Bone marrow (tissue), 2 donors: ENCODE measurements at regions not wholly inside any gene's neighbourhood (a gene's known extent, or its start where the extent isn't known, plus 50 kb on each side); places are given as distances from the start of the nearest gene placed in this dataset.
"Not testable (repeated sequence)": the region's sequence is repeated elsewhere in the genome, so short reads cannot be mapped to it uniquely, and the experiment has no call there.

Experiments
- DNase-seq, 2 donors: peaks; one replicate each; lab custom pipeline; 2025; lab: John Stamatoyannopoulos, UW

DNA sequence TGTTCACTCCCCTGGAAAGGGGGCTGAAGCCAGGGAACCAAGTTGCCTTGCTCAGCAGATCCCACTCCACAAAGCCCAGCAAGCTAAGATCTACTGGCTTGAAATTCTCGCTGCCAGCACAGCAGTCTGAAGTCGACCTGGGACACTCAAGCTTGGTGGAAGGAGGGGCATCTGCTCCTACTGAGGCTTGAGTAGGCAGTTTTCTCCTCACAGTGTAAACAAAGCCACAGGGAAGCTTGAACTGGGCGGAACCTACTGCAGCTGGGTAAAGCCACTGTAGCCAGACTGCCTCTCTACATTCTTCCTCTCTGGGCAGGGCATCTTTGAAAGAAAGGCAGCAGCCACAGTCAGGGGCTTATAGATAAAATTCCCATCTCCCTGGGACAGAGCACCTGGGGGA lies 495.0 kb downstream of the USP25 start:
- not testable (repeated sequence) for DNase-seq

DNA sequence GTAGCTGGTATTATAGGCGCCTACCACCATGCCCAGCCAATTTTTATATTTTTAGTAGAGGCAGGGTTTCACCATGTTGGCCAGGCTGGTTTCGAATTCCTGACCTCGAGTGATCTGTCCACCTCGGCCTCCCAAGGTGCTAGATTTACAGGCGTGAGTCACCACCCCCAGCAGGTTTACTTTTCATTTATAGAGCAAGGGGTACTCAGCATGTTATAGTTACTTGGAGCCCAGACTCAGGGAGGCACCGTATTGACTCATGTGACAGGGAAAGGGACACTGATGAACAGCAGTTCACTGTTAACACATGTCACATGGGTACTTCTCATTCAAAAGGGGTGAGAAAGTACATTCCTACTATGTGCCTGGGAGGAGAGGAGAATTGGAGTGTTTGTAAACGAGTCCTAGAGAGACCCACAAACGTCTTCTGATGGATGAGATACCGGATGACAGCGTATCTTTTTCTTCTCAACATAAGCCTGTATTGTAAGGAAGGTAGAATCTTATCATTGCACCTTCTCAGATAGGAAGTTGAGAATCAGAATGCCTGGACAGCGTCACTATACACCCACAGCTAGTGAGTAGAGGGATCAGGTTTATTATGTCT lies 510.0 kb downstream of the USP25 start:
- no peak for DNase-seq

DNA sequence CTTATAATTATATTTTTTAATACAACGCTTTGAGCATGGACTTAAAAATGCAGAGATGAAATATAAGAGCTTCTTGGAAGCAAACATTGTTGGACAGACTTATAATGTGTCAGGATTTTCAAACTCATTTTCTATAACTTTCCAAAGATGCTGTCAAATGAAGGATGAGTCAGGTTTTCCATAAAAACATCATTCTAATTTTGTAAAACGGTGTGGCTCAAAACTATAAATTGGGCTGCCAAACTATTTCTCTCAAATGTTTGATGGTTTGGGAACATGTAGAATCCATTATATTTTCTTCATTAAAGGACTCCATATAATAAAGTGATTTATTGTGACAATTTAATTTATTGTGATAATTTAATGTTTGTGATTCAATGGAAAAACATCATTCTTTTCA lies 511.2 kb downstream of the USP25 start:
- no peak for DNase-seq

DNA sequence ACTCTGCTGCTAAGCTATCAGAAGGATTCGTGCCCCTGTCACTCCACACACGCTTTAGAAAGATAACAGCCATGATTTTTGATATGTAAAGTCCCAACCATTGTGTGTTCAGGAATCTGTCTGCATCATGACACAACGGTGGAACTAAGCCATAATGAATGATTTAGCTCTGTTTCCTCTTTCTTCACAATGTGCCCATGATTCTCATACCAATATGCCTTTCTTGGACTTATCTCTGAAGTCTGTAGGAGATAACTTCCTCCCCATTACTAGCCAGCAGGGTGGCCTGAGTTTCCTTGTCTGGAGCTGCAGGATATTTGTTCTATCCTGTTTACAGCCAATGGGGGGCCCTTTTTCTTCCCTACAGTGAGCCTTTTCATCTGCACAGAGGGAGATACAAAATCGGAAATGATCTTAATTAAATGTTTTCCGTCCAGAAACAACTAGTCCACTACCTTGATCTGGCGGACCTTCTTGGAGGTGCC lies 511.7 kb downstream of the USP25 start:
- DNase-seq, result no peak

DNA sequence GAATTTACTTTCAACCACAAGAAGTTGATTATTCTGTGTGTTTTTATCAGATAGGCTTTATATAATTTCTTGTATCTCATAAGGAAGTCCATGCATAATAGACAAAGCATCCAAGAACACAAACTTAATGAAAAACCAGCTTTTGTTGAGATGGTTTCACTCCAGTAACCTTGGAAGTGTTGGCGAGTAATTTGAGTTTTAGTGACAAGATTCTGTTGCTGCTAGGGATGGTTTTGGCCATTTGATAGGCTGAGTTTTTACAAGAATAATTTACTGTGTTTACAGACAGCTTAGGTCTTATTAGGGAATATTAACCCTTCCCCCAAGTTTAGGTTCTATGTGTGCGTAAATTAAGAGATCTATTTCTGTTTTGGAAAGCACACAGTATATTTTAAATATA lies 513.6 kb downstream of the USP25 start:
- DNase-seq, result no peak

DNA sequence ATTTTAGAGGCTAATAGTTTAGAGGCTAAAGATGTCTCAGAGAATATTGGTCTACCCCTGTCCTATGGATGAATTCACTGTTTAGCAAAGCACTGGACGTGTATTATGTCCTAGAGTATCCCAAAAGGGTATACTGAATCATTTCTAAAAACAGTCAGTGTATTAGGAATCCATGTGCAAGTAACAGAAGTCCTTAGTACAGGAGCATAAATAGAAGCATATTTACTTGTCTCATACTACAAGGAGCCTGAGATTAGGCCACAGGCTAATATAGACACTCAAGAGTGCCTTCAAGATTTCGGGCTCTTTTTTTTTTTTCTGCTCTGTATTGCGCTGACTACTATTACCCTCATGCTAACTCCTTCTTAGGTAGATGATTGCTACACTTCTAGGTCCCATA lies 518.9 kb downstream of the USP25 start:
- DNase-seq, result no peak

DNA sequence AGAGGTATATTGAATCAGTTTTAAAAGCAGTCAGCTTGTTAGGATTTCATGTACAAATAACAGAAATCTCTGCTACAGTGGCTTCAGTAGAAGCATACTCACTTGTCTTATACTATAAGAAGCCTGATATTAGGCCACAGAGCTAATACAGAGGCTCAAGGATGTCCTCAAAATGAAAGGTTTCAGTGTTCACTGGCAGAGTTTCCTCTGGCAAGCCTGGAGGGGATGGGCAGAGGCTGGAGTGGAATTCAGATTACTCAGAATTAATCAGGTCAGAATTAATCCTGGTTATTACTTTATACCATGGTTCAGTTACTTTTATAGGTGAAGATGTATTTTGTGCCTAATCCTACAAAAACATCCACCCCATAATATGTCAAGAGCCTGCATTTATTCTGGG lies 520.5 kb downstream of the USP25 start:
- no peak for DNase-seq

DNA sequence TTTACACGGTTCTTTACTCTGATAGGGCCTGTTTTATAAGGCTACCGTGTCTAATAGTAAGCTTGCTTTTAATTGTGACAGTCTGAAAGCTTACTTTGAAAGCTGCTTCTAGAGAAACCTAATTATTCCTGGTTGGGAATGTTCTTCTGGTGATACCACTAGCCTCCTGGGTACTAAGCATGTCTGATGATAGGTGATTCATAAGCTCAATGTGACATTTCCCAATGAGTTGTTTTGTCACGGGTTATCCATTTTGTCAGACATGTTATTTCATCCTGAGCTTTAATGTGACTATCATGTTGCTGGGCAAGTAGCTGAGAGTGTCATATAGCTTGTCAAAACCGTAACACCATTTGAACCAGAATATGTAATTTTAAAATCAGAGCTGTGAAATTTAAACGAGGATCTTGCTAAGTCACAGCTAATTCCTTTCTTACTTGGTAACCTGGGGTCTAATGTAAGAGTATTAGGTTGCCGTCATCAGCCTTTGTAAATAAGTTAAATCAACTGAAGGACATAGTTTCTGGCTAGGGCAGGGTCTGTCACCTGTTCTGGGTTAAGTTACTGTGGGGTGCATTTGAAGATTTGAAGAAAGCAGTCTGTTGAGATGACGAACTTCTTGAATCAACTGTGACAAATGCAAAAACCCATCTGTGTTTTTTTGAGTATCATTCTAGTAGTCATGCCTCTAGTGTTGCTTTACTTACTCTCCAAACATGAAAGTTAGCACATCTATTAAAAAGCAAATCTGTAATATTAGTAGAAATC lies 529.2 kb downstream of the USP25 start:
- no peak for DNase-seq

DNA sequence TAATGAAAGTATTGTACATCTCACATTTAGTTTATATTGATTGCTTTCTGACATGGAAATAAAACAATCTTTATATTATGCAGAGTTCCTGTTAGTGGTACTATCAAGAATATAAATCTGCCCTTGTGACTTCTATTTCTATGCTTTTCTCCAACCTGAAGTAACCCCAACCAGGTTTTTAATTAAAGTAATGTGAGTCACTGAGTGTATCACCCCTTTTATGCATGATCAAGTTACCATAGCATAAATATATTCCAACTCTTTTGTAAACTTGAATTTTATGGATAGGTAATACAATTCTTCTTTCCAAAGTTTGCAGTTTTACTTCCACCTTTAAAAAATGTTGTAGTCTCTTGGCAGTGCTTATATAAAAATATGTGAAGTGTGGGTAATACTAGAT lies 532.3 kb downstream of the USP25 start:
- no peak for DNase-seq

DNA sequence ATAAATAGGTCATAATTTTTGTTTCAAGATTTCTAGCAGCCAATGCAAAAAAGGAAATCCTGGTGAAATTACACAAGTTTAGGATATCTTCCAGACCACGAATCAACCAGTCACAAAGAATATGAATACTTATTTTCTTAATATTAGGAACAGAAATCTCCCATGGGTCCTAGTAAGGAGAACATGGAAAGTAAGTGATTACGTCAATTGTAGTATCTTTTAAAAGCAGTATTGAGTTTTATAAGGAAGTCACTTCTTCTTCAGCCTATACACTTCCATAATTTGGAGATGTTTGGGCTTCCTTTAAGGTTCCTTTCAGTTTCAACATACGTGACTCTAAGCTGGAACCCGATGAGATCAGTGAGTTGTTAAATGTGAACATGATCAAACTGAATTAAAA lies 534.5 kb downstream of the USP25 start:
- no peak for DNase-seq

DNA sequence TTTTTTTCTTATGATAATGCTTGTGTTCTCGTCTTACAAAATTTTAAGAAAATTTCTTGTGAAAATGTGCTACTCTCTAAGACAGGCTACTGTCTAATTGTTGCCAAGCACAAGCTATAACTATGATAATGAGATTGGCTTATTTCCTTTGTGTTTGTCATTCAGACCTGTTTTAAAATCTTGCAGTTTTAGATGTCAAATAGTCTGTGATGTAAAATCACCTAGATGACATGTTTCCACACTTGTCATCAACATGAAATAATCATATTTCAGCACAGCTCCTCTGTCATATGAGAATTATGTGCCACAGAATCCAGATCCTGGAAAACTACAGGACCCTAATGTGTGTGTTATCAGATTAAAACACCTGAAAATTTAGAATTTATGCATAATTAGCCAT lies 539.7 kb downstream of the USP25 start:
- no peak for DNase-seq

DNA sequence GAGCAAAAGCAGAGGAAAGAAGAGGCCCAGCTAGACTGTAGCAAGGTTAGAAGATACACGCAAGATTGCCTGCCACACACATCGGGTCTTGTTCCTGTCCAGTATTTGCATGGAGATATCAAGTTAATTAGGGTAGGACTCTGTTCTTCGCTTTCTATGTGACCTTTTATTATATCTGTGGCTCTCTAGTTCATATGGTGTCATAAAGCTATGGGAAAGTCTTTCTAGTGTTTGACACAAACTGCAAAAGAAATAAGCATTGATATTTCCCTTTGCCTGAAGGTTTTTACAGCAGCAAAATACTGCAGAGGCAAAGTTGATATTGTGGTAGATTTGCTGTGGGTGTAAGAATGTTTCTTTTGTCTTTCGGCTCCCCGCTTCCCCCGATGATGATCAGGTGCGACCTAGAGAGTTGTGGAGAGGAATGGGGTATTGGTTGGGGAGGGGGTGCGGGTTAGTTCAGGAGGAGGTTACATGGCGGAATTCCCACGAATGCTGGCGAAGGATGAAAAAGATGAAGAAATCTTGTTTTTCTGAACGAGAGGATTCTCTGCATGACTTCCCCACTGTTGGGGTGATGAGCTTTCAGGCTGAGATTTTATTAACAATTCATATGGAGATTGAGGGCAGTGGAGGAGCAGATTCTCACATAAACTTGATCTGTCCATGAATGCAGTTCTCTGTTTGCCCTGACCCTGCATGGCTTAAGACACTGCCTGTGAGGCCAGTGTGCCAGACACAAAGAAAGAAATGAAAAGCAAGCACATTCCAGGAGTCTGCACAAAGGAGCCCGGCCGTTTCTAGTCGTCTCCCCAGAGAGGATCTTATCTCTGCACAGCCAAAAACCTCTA lies 550.2 kb downstream of the USP25 start:
- DNase-seq, result no peak

DNA sequence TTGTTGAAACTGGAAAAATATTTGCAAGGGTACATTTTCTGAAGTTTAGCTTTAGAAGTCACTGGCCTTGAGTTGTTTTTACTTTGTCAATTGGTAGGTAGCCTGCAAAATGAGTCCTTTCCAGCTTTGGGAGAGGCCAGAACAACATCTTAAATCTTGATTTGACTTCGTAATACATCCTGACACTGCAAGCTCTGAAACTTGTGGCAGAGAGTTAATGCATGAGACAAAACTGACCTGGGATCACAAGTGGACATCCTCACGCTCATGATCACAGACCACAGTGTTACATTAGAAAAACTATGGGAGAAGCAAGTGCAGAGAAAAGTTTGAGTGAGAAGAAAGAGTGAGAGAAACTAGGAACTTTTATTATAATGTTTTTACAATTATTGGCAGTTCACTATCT lies 550.9 kb downstream of the USP25 start:
- DNase-seq, result no peak

DNA sequence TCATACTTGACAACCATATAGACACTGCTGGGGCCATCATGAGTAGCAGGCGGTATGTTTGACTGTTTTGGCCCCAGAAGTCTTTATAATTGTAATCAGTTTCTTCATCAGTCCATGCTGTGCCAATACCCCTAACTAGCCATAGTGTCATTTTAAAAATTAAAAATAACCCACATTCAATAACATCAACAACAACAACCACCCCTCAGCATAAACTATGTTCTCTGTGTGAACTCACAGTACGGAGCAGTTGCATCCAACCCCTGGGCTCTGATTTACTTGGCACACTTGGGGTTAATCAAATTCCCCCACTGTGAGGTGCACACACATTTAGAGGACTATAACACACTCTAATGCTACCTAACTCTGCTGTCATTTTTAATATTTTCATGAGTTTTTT lies 553.7 kb downstream of the USP25 start:
- DNase-seq, result no peak

DNA sequence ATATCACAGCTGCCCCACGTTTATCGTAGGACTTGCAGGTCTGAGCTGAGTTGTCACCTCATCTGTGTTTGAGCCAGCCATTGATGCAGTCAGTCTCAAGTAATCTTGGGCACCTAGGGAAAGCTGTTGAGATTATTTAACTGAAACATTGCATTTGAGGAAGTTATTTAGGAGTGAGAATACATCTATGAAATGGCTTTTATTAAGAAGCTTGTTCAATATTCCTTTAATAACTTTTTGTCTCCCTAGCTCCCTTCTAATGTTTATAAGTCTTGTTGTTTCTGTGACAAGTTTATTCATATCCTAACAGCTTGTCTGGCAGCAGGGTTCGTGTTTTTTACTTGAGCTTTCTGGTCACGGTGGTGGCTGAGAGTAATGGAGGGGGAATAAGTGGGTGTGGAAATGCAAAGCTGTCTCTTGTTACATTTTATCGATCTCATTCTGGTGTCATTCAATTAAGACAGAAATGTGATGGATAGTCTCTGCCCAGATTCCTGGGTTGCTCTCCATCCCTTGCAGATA lies 555.9 kb downstream of the USP25 start:
- no peak for DNase-seq

DNA sequence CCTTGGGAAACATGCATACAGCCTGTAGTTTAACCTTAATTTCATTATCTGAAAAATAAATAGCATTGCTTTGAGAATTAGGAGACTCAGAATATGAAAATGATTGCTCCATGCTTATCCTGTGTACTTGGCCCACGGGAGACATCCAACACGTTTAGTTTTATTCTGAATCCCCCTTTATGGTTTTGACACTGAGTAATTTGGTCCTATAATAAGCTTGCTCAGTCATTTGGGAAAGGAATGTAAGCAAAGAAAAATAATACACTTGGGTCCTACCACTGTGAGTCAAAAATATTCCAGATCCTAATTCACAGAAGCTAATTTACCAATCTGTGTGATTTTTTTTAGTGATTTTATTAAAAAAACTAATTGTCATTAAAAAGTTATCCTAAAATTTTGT lies 557.3 kb downstream of the USP25 start:
- DNase-seq, result no peak

DNA sequence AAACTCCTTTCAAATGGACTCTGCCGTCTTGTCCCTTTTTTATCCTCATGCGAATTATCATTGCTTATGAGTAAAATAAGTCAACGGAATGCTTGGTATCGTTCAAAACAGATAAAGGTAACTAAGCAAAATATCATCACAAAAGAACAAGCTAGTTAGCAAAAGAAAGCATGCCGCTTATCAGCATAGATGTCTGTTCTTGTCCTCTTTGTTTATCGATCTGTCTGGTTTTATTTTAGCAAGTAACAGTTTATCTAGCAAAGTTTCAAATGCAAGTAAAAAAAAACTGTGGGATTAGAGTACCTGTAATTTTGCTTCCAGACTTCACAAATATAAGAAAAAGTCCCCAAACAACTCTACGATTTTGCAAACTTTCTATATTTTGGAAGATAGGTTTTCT lies 561.5 kb downstream of the USP25 start:
- no peak for DNase-seq

DNA sequence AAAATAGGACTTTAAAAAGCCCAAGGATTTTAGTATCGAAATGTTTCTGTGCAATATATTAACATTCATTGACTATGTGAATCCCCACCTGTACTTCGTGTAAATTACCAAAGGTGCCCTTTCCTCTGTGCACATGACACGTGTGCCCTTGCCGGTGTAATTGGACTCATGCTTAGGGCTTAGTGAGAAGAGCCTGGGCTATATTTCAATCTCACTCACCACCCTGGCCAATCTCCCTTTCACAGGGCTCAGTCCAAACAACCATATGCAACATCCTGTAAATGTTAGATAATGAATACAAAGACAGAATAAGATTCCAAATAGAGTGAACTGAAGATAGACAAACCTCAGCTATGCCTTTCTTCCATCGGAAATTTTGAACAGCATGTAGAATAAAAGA lies 564.3 kb downstream of the USP25 start:
- no peak for DNase-seq

DNA sequence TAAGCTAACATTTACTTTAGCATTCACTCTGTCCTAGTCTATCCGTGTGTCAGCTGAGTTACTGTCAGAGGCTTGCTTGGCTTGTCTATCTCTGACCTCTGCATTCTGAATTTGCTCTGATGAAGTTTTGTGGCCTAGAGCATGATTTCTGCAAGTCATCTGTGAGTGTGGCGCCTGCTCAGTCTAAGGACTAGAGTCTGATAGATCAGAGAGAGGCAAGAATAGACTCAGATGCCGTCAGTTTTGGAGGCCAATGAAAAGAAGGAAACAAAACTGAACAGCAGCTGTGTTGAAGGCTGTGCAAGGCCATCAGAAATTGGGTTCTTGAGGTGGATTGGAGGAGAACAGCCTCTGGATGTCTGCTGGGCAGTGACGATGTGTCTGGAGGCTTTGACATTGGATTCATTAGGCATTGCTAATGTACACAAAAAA lies 573.1 kb downstream of the USP25 start:
- no peak for DNase-seq

DNA sequence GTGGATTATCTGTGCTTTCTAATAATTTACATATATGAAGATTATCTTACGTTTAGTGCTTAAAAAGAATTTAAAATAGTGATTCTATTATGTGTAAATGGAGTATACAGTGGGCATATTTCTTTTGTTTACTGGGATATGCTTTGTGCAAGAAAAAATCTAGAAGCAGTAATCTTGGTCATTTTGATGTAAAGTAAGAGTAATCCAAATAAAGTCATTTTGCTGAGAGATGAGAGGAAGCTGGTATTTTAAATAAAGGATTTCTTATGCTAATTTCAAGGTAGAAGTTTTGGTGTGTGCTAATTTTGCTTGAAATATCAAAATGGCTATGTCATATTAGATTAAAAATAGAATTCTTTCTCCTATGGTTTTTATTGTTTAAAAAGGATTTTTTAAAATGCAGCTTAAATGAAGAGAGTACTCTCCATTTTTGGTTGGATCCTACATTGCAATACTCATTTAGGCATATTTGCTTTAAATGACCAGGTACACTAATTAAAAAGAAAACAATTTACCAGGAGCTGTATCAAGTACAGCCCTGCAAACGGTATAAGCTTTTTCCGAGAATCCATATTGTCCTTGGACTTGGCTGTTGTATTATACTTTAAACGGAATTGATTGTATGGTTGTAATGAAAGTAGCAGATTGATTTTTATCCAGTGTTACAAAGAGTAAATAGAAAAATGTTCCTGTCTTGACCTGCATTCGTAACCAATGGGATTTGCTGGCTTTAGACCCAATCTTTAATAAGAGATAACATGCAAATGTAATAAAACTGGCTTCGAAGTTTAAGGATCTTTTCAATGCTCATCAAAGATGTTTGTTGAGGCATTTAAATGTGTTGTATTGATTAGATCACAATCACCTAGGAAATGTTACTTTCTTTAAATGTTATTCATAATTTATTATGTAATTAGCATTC lies 574.7 kb downstream of the USP25 start:
- no peak for DNase-seq

DNA sequence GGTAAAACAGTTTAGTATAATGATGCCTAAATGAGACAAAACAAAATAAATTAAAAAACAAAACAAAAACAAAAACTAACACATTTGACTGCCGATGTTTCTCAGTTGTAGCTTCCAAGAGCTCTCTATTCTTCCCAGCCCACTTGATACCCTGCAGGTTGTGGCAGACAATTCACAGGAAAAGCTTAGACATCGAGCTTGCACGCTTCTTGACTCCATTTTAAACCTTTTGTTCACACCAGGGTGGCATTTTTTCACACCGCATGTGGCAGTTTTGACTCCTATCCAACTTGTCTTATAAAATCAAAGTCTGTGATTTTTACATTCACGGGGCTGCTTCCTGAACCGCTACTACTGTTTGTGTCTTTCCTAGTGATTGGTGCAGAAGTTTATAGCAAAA lies 575.9 kb downstream of the USP25 start:
- DNase-seq, result no peak

DNA sequence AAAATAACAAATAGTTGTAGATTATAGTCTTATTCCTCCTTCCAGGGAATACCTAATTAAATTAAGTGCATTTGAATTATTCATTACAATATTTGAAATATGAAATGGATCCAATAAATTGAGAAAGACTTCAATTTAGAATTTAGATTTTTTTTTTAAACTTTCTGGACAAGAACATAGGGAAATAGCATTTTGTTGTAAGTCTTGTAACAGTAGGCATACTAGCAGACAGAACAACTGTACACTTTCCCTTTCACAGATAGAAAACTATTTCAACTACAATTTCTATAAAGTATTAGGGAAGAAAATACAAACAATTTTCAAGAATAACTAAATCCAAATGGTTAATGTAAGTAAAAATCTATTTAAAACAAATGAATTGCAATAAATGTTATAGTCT lies 577.5 kb downstream of the USP25 start:
- no peak for DNase-seq
